Right forelimb (tissue), 1 donor: ENCODE measurements at regions not wholly inside any gene's neighbourhood (a gene's known extent, or its start where the extent isn't known, plus 50 kb on each side); places are given as distances from the start of the nearest gene placed in this dataset.

ENCODE experiments used
- DNase-seq: peaks from one replicate; pipeline ENCODE4 v3.0.0-alpha.2; 2018

GRCh38 chr4:126262665-126263064, 947.9 kb downstream of the FAT4 start:
- DNase-seq: no peak

DNA sequence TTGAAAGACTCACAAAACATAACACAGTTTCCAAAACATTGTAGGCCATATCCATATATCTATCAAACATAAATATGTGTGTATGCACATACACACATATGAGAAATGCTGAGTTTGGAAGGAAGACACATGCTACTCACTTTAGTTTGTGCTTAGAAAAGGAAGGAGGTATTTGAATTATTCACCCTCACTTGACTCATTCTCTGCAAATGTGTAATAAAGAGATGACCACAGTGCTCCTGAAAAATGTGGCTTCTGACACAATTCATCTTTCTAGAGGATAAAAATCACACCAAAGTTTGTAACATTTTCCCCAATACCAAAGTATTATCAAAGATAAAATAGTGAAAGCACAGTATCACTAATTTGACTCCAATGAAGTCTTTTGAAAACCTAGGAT, 950.1 kb downstream of the FAT4 start:
- no peak for DNase-seq

- no peak for DNase-seq
These were observed 951.1 kb downstream of the FAT4 start for GRCh38 chr4:126265888-126266287.

GRCh38 chr4:126267689-126268088, 952.9 kb downstream of the FAT4 start:
- DNase-seq: no peak

- no peak for DNase-seq
These were observed 953.4 kb downstream of the FAT4 start for GRCh38 chr4:126268106-126268505.

- DNase-seq: no peak
These were observed 954.4 kb downstream of the FAT4 start for GRCh38 chr4:126269106-126269505.

DNA sequence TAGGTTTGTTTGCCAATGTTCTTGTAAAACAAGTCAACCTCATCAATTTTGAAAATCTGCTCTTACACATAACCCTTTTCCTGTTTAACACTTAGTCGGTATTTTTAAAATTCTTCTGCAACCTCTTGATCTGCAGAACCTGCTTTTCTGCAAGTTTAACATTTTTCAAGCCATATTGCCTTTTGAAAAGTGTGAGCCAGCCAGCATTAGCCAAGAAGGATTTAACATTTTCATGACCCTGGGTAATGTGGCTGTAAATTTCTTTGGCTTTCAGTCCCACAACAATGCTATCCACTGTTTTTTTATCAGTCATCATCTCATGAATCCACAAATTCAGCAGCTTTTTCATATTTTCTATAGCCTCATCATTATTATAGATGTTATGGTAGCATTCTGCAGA, 956.5 kb downstream of the FAT4 start:
- no peak for DNase-seq

DNA sequence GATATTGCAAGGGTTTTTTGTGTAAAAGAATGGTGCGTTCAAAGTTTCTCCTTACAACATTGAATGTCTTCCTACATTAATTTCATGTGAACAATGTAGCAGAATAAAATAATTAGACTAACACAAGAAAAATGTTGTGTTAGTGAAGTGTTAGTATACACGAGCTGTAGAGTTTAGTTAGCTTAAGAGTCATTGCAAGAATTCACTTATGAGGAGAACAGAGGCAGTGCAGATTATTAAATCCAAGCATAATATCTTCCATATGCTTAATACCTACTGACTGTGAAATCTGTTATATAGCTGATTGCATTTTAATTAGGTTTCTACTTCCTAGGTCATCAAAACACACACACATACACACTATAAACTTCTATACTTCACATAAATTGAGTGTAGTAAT, 959.0 kb downstream of the FAT4 start:
- DNase-seq: no peak

- DNase-seq: no peak
These were observed 977.1 kb downstream of the FAT4 start for GRCh38 chr4:126291886-126292285.

GRCh38 chr4:126298271-126298670, 983.5 kb downstream of the FAT4 start:
- no peak for DNase-seq

GRCh38 chr4:126306152-126306869, 991.6 kb downstream of the FAT4 start:
- DNase-seq: no peak

DNA sequence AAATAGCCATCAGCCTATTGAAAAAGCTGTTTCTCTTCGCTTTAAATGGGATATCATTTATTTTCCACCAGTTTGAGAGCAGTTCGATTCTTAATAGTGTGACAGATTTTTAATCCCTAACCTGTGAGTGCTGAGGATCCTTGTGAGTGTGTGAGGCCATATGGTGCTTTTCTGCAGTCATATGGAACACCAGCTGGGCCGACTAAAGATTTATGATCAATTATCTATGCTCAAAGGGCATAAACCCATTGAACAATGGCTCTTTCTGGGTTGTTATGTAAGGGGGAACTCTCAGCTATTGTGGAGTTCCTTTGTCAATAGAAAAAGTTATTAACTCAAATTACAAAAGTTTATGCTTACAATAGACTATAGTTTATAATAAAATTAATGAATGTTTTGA, 1003.6 kb downstream of the FAT4 start:
- no peak for DNase-seq

DNA sequence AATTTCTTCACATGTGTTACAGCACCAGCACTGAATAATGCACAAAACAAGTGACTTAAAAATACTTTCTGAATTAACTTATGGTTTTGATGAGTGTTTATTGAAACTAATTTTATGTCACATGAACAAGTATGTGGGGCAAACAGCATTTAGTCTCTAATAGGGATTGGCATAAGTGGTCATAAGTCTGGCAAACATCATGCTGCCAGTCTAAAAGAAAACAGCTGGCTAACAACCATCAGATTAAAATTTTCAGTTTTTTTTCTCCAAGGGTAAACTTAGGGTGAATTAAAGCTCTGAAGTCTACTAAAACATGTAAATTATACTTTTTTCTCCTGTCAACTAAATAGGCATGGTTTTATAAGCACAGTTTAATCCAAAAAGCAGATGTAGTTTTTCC, 1014.2 kb downstream of the FAT4 start:
- no peak for DNase-seq

GRCh38 chr4:126338548-126338947, 1023.8 kb downstream of the FAT4 start:
- no peak for DNase-seq

DNA sequence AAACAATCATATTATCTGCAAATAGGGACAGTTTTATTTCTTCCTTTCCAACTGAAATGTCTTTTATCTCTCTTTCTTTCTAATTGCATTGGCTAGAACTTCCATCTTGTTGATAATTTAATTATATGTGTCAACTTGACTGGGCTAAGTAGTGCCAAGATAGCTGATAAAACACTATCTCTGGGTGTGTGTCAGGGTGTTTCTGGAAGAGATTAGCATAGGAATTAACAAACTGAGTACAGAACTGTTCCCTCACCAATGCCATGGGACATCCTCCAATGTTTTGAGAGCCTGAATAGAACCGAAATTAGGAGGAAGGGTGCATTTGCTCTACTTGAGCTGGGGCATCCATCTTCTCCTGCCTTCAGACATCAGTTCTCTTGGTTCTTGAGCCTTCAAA, 1027.2 kb downstream of the FAT4 start:
- DNase-seq: no peak

- no peak for DNase-seq
These were observed 1029.7 kb downstream of the FAT4 start for GRCh38 chr4:126344472-126344871.

- DNase-seq: no peak
These were observed 1031.9 kb downstream of the FAT4 start for GRCh38 chr4:126346654-126347053.

- no peak for DNase-seq
These were observed 1040.0 kb downstream of the FAT4 start for GRCh38 chr4:126354784-126355183.

DNA sequence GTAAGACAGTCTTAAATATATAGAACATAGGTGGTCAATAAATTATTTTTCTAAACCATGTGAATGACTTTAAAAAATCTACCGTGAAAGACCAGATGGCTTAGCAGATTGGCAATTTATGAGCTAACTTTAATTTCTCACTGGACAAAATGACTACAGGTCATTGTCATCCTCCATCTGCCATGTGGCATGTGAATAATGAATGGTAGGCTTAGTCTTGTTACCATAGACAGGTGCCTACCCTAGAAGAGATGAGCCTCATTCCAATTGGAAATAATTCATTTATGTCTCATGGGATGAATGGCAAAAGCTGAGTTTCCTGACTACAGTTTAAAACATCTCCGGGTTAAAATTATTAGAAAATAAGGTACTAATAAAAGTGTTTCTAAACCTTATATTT, 1043.3 kb downstream of the FAT4 start:
- DNase-seq: no peak

- DNase-seq: no peak
These were observed 1046.5 kb downstream of the FAT4 start for GRCh38 chr4:126361287-126361686.

GRCh38 chr4:126364311-126364911, 1049.7 kb downstream of the FAT4 start:
- no peak for DNase-seq

- no peak for DNase-seq
These were observed 1054.3 kb downstream of the FAT4 start for GRCh38 chr4:126369076-126369475.

- no peak for DNase-seq
These were observed 1057.9 kb downstream of the FAT4 start for GRCh38 chr4:126372634-126373033.

DNA sequence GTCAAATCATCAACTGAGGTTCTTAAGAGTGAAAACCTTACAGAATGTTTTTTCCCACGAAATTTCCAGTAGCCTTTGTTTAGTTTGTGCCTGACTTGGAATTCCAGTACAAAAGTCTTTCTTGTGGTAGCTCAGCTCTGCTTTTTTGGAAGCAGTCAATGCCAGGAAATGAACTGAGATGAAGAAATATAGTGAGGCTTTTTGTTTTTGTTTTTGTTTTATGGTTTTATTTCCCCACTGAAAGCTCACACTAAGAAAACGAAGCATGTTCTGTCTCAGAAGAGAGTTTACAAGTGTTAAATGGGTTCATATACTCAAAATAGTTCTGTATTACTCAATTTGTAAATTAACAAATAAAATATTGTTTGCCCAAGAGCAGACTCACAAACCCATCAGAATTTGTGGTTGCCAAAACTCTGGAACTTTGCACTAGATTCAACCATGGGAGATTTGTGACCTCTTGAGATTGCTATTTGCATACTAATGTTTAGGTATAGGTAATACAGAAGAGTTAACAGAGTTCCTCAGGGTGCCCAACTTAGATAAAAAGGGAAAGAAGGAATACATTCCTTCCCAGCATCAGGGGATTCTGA, 1060.8 kb downstream of the FAT4 start:
- no peak for DNase-seq

GRCh38 chr4:126385954-126386353, 1071.2 kb downstream of the FAT4 start:
- DNase-seq: no peak
